ENCODE measurements at regions not wholly inside any gene's neighbourhood (a gene's known extent, or its start where the extent isn't known, plus 50 kb on each side); places are given as distances from the start of the nearest gene placed in this dataset.

DNA sequence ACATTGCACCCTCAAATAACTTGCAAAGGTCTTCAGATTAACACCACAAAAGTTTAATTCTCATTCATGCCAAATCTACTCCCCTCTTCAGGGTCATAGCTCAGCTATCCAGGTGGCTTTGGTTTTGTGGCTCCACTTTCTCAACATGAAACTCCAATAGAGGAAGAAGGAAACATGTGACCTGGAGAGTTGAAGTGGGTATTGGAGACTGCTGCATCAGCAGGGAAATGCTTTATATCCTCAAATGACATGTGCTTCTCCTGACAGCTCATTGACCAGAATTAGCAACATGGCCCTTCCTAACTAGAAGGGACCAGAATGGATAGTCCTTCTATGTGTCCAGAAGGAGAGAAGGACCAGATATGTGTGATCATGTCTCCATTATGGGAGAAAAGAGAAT, 73.6 kb downstream of the TLR4 start:
- Histone ChIP-seq H2AK5ac (ENCODE audit: insufficient read length, low read length) (no peak overlapping the region), H4K5ac (ENCODE audit: insufficient read length, low read depth, low read length) (no peak overlapping the region), H3T11ph (ENCODE audit: low read length) (no peak overlapping the region), H4K8ac (replicated peaks; ENCODE audit: insufficient read length, low read depth, low read length) (no peak overlapping the region), H3K9me3 (ENCODE audit: control insufficient read depth, low read depth, low read length) (no peaks in the 10 kb centered on the region), H3K79me1 (ENCODE audit: insufficient read depth, low read depth, low read length, poor library complexity, severe bottlenecking) (no peaks in the 10 kb centered on the region), H3K23ac (ENCODE audit: insufficient read length, low read depth, low read length) (no peak overlapping the region), H3K14ac (ENCODE audit: insufficient read depth, low read length) (no peak overlapping the region), H2BK15ac (ENCODE audit: low read depth, low read length) (no peak overlapping the region), H4K20me1 (ENCODE audit: control insufficient read depth, insufficient read depth, insufficient read length) (no peaks in the 10 kb centered on the region), H3K4ac (ENCODE audit: low read depth, low read length) (no peak overlapping the region), H2BK120ac (ENCODE audit: low read depth, low read length, poor library complexity, severe bottlenecking) (no peak overlapping the region), H3K4me2 (ENCODE audit: insufficient read depth, insufficient read length, low read length) (no peak overlapping the region), H3K27me3 (ENCODE audit: insufficient read depth, low read length) (no peaks in the 10 kb centered on the region; the same call in 1 of the 2 replicates), H3K27ac (ENCODE audit: insufficient read length, low read depth, low read length) (no peak overlapping the region), H4K91ac (ENCODE audit: insufficient read length, low read depth, low read length) (no peak overlapping the region), H2BK12ac (ENCODE audit: insufficient read length, low read depth, low read length) (no peak overlapping the region), H3K23me2 (ENCODE audit: insufficient read length, low read depth, low read length, poor library complexity, severe bottlenecking) (no peaks in the 10 kb centered on the region), H3K9ac (ENCODE audit: extremely low read depth, insufficient read length, low read length) (no peak overlapping the region), H3K79me2 (ENCODE audit: insufficient read depth, low read length) (no peaks in the 10 kb centered on the region), H3K56ac (ENCODE audit: insufficient read length, low read depth, low read length) (no peak overlapping the region), H3K4me1 (ENCODE audit: insufficient read depth, low read length) (no peaks in the 10 kb centered on the region; the same call in 1 of the 2 replicates), H2AFZ (ENCODE audit: low read length) (no peak overlapping the region), H2BK20ac (ENCODE audit: low read depth, low read length, poor library complexity, severe bottlenecking) (no peak overlapping the region), H3K18ac (ENCODE audit: insufficient read length, low read depth, low read length) (no peak overlapping the region), H2BK5ac (ENCODE audit: insufficient read length, low read length) (no peak overlapping the region)
- DNase-seq, result no peak
- no peaks in the 10 kb centered on the region; a peak in 1 of 5 replicates for H3K9me3 Mint-ChIP-seq
- H3K4me1 Mint-ChIP-seq, result peaks cover 10 to 11% of the 10 kb centered on the region in 2 experiments
- no peak for TF ChIP-seq CTCF (conservative IDR thresholded peaks at IDR 0.05)
- H3K4me3 Mint-ChIP-seq, result no peak overlapping the region
- H3K27me3 Mint-ChIP-seq (ENCODE audit: low read depth), result peaks cover 4% of the 10 kb centered on the region
- no peaks in the 10 kb centered on the region for H3K36me3 Mint-ChIP-seq (ENCODE audit: insufficient read depth in 1 of 3, low read depth in 3 of 3)
- H3K27ac Mint-ChIP-seq, result no peak overlapping the region

Data from H9 (cell line).